Esophagus muscularis mucosa (tissue), 4 donors: ENCODE measurements at regions not wholly inside any gene's neighbourhood (a gene's known extent, or its start where the extent isn't known, plus 50 kb on each side); places are given as distances from the start of the nearest gene placed in this dataset.

Source experiments
- DNase-seq: peaks from one replicate; pipeline ENCODE4 v3.0.0-alpha.2; 2017; ENCODE audit errors: extremely low spot score
- H3K27ac ChIP-seq, 4 donors: fragments of 200-600 bp; sonication (generic); replicated peaks in 1 of 4; 1 replicate in 3 of 4; 2 replicates in 1 of 4; pipeline ENCODE4 v1.5.1; 2016 to 2019; ENCODE audit warnings: mild to moderate bottlenecking in 1 of 4
- H3K27me3 ChIP-seq, 4 donors: fragments of 200-600 bp; sonication (generic); one replicate each; pipeline versions ENCODE4 v1.5.1 to v1.6.0; 2016 to 2019
- H3K36me3 ChIP-seq, 4 donors: fragments of 200-600 bp; sonication (generic); one replicate each; pipeline ENCODE4 v1.5.1; 2016 to 2019
- H3K4me1 ChIP-seq, 4 donors: fragments of 200-600 bp; sonication (generic); one replicate each; pipeline ENCODE4 v1.5.1; 2016 to 2019
- H3K4me3 ChIP-seq, 4 donors: fragments of 200-600 bp; sonication (generic); 1 replicate in 2 of 4; 2 replicates in 2 of 4; pipeline ENCODE4 v1.5.1; 2016 to 2019; ENCODE audit warnings: mild to moderate bottlenecking in 4 of 4, moderate library complexity in 1 of 4
- H3K9me3 ChIP-seq, 4 donors: fragments of 200-600 bp; sonication (generic); 1 replicate in 3 of 4; 2 replicates in 1 of 4; pipeline ENCODE4 v1.5.1; 2016 to 2019
- CTCF ChIP-seq, 3 experiments: fragments of 200-600 bp in 2 of 3; fragments of 450-650 bp in 1 of 3; sonication (generic) in 2 of 3; IDR thresholded peaks; one replicate each; pipeline ENCODE4 v1.5.1; 2017 to 2019; ENCODE audit warnings: antibody characterized with exemption in 3 of 3, mild to moderate bottlenecking in 2 of 3, moderate library complexity in 1 of 3
- EP300 ChIP-seq: sonication (generic); formaldehyde crosslinking; IDR thresholded peaks from one replicate; pipeline ENCODE4 v1.6.1; 2017; ENCODE audit warnings: antibody characterized with exemption
- POLR2A ChIP-seq: fragments of 450-650 bp; IDR thresholded peaks from one replicate; pipeline ENCODE4 v1.6.1; 2017; ENCODE audit warnings: antibody characterized with exemption, moderate library complexity, mild to moderate bottlenecking, low read depth
- POLR2AphosphoS5 ChIP-seq, 2 donors: sonication (generic); formaldehyde crosslinking; IDR thresholded peaks; one replicate each; pipeline ENCODE4 v1.6.1; 2017; ENCODE audit warnings: antibody characterized with exemption in 2 of 2
- WGBS: methylation state at CpG from one replicate; pipeline ENCODE4 v1.1.5; 2018; 5-methylcytosine and 5-hydroxymethylcytosine counted together
- intact Hi-C: fragments of 100-400 bp; cut with DNase I; formaldehyde crosslinking; loops from one replicate; pipeline ENCODE4 v1.15.1; 2023

- 15% methylated on average over 4 of the region's 4 CpGs for WGBS
- intact Hi-C loops = no loop called here
- TF ChIP-seq POLR2AphosphoS5 (IDR thresholded peaks at IDR 0.05) (peak in 1 of 2 donors; percentile 9), POLR2A (no peak)
- H3K36me3 ChIP-seq = no peaks in the 10 kb centered on the region
- no peak for DNase-seq
- peaks cover 0 to 37% (median 20%) of the 10 kb centered on the region in 4 donors for H3K4me1 ChIP-seq
- H3K4me3 ChIP-seq = no peak overlapping the region
- H3K27me3 ChIP-seq = no peaks in the 10 kb centered on the region
- no peaks in the 10 kb centered on the region for H3K9me3 ChIP-seq
- peak overlapping the region in 2 of 4 donors; percentile 33 to 34 for H3K27ac ChIP-seq
These were observed 132.1 kb upstream of the BLID start for GRCh38 chr11:122248131-122248530.

GRCh38 chr11:122246874-122247273 lies 130.9 kb upstream of the BLID start:
- intact Hi-C loops = no loop called here
- no peak for DNase-seq
- H3K27ac ChIP-seq = no peak overlapping the region
- H3K4me3 ChIP-seq = no peak overlapping the region
- peaks cover 0 to 29% (median 18%) of the 10 kb centered on the region in 4 donors for H3K4me1 ChIP-seq
- H3K9me3 ChIP-seq = no peaks in the 10 kb centered on the region
- TF ChIP-seq POLR2AphosphoS5 (IDR thresholded peaks at IDR 0.05) (no peak), EP300 (no peak), CTCF (IDR thresholded peaks at IDR 0.05) (no peak), POLR2A (no peak)
- no peaks in the 10 kb centered on the region for H3K36me3 ChIP-seq
- no peaks in the 10 kb centered on the region for H3K27me3 ChIP-seq
- 85% methylated on average over 2 of the region's 2 CpGs for WGBS

- Histone ChIP-seq H3K9me3 (no peaks in the 10 kb centered on the region), H3K4me1 (peaks cover 0 to 9% (median 9%) of the 10 kb centered on the region in 4 donors), H3K27ac (no peak overlapping the region), H3K27me3 (no peaks in the 10 kb centered on the region), H3K36me3 (no peaks in the 10 kb centered on the region), H3K4me3 (no peak overlapping the region)
- intact Hi-C loops = no loop called here
- no peak for DNase-seq
- 65% methylated on average over 3 of the region's 3 CpGs for WGBS
- TF ChIP-seq POLR2A (no peak), CTCF (IDR thresholded peaks at IDR 0.05) (no peak), EP300 (no peak), POLR2AphosphoS5 (IDR thresholded peaks at IDR 0.05) (no peak)
These were observed 126.7 kb upstream of the BLID start for GRCh38 chr11:122242731-122243130.

- intact Hi-C loops = no loop called here
- TF ChIP-seq EP300 (no peak), POLR2A (no peak), POLR2AphosphoS5 (IDR thresholded peaks at IDR 0.05) (no peak), CTCF (IDR thresholded peaks at IDR 0.05) (no peak)
- Histone ChIP-seq H3K27ac (no peak overlapping the region), H3K4me3 (no peak overlapping the region), H3K36me3 (no peaks in the 10 kb centered on the region), H3K27me3 (no peaks in the 10 kb centered on the region), H3K4me1 (no peaks in the 10 kb centered on the region), H3K9me3 (no peaks in the 10 kb centered on the region)
- WGBS = 76% methylated on average over 3 of the region's 3 CpGs
- DNase-seq = no peak
These were observed 125.6 kb upstream of the BLID start for GRCh38 chr11:122241566-122241965.

- Histone ChIP-seq H3K36me3 (no peaks in the 10 kb centered on the region), H3K9me3 (no peaks in the 10 kb centered on the region), H3K27me3 (no peaks in the 10 kb centered on the region), H3K4me3 (no peak overlapping the region), H3K27ac (no peak overlapping the region), H3K4me1 (peaks cover 0 to 5% (median 3%) of the 10 kb centered on the region in 4 donors)
- TF ChIP-seq CTCF (IDR thresholded peaks at IDR 0.05) (no peak), POLR2AphosphoS5 (IDR thresholded peaks at IDR 0.05) (no peak), POLR2A (no peak), EP300 (no peak)
- intact Hi-C loops = no loop called here
- WGBS = 86% methylated on average over 3 of the region's 3 CpGs
- no peak for DNase-seq
These were observed 124.6 kb upstream of the BLID start for GRCh38 chr11:122240638-122241037.
